ENCODE measurements at regions not wholly inside any gene's neighbourhood (a gene's known extent, or its start where the extent isn't known, plus 50 kb on each side); places are given as distances from the start of the nearest gene placed in this dataset.

GRCh38 chr2:123688231-123688940 is 336.7 kb upstream of the CNTNAP5 start:
- no peak overlapping the region for H3K27ac Mint-ChIP-seq
- Histone ChIP-seq H3K4me1 (ENCODE audit: control insufficient read depth in 2 of 2, insufficient read depth in 2 of 2, low read length in 2 of 2) (no peaks in the 10 kb centered on the region), H3K27ac (ENCODE audit: low read depth, low read length) (no peak overlapping the region), H3K9me3 (ENCODE audit: control insufficient read depth in 2 of 3, low read length in 3 of 3) (no peaks in the 10 kb centered on the region), H3K4me3 (ENCODE audit: low read length) (no peak overlapping the region), H3K27me3 (ENCODE audit: control insufficient read depth in 2 of 2, insufficient read depth in 2 of 2, low read length in 2 of 2) (no peaks in the 10 kb centered on the region), H3K36me3 (ENCODE audit: control insufficient read depth in 2 of 3, insufficient read depth in 3 of 3, low read length in 3 of 3) (no peaks in the 10 kb centered on the region)
- ChIA-PET CTCF (no interaction called here), POLR2A (no interaction called here)
- H3K27me3 Mint-ChIP-seq, result no peaks in the 10 kb centered on the region
- peaks cover 0 to 6% (median 0%) of the 10 kb centered on the region in 5 donors for H3K36me3 Mint-ChIP-seq
- intact Hi-C loops (cut with micrococcal nuclease), result no loop called here
- DNase-seq (no peak), ATAC-seq (no peak)
- peaks cover 0 to 23% (median 12%) of the 10 kb centered on the region in 11 donors for H3K9me3 Mint-ChIP-seq
- H3K4me3 Mint-ChIP-seq, result no peak overlapping the region
- peaks cover 0 to 2% (median 0%) of the 10 kb centered on the region in 7 donors for H3K4me1 Mint-ChIP-seq

GRCh38 chr2:123692121-123692520 is 333.0 kb upstream of the CNTNAP5 start:
- ChIA-PET POLR2A (no interaction called here), CTCF (no interaction called here)
- H3K4me1 Mint-ChIP-seq, result peaks cover 0 to under 1% (median 0%) of the 10 kb centered on the region in 7 donors
- Histone ChIP-seq H3K4me1 (ENCODE audit: control insufficient read depth in 2 of 2, insufficient read depth in 2 of 2, low read length in 2 of 2) (no peaks in the 10 kb centered on the region), H3K27me3 (ENCODE audit: control insufficient read depth in 2 of 2, insufficient read depth in 2 of 2, low read length in 2 of 2) (no peaks in the 10 kb centered on the region), H3K27ac (ENCODE audit: low read depth, low read length) (no peak overlapping the region), H3K9me3 (ENCODE audit: control insufficient read depth in 2 of 3, low read length in 3 of 3) (no peaks in the 10 kb centered on the region), H3K36me3 (ENCODE audit: control insufficient read depth in 2 of 3, insufficient read depth in 3 of 3, low read length in 3 of 3) (no peaks in the 10 kb centered on the region), H3K4me3 (ENCODE audit: low read length) (no peak overlapping the region)
- no peak for ATAC-seq
- no peak overlapping the region for H3K4me3 Mint-ChIP-seq
- no peaks in the 10 kb centered on the region for H3K27me3 Mint-ChIP-seq
- peaks cover 0 to 4% (median 0%) of the 10 kb centered on the region in 5 donors for H3K36me3 Mint-ChIP-seq
- no peak for DNase-seq
- H3K9me3 Mint-ChIP-seq, result peaks cover 0 to 15% (median 7%) of the 10 kb centered on the region in 11 donors
- intact Hi-C loops (cut with micrococcal nuclease), result no loop called here
- H3K27ac Mint-ChIP-seq, result no peak overlapping the region

DNA sequence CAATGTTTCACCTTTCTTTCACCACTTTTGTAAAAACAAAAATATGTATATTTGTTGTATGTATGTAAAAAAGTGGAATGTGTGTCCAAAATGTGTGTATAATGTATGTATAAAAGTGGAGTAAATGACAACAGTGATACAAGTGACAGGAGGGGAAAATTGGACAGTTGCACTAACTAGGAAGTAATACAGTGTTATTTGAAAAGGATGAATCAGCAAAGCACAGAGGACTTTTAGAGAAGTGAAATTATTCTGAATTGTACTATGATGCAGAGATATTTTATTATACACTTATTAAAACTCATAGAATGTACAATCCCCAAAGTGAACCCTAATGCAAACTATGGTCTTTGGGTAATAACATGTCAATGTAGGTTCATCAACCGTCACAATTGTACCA is 331.3 kb upstream of the CNTNAP5 start:
- no peaks in the 10 kb centered on the region for H3K27me3 Mint-ChIP-seq
- POLR2A ChIA-PET, result no interaction called here
- no peak for DNase-seq

GRCh38 chr2:123695426-123695825 is 329.7 kb upstream of the CNTNAP5 start:
- H3K9me3 Mint-ChIP-seq, result peaks cover 0 to 7% (median under 1%) of the 10 kb centered on the region in 11 donors

More for the DNA sequence above, 331.3 kb upstream of the CNTNAP5 start:
- Histone ChIP-seq H3K27me3 (ENCODE audit: control insufficient read depth in 2 of 2, insufficient read depth in 2 of 2, low read length in 2 of 2) (no peaks in the 10 kb centered on the region), H3K27ac (ENCODE audit: low read depth, low read length) (no peak overlapping the region), H3K4me3 (ENCODE audit: low read length) (no peak overlapping the region), H3K9me3 (ENCODE audit: control insufficient read depth in 2 of 3, low read length in 3 of 3) (no peaks in the 10 kb centered on the region), H3K36me3 (ENCODE audit: control insufficient read depth in 2 of 3, insufficient read depth in 3 of 3, low read length in 3 of 3) (no peaks in the 10 kb centered on the region), H3K4me1 (ENCODE audit: control insufficient read depth in 2 of 2, insufficient read depth in 2 of 2, low read length in 2 of 2) (no peaks in the 10 kb centered on the region)
- CTCF ChIA-PET, result no interaction called here
- Mint-ChIP-seq H3K4me3 (no peak overlapping the region), H3K9me3 (peaks cover 0 to 15% (median 5%) of the 10 kb centered on the region in 11 donors), H3K27ac (no peak overlapping the region), H3K36me3 (no peaks in the 10 kb centered on the region), H3K4me1 (no peaks in the 10 kb centered on the region)
- intact Hi-C loops (cut with micrococcal nuclease), result no loop called here
- ATAC-seq, result peak; percentile 44

GRCh38 chr2:123696021-123696420 is 329.1 kb upstream of the CNTNAP5 start:
- H3K4me3 ChIP-seq (ENCODE audit: low read length), result no peak overlapping the region
- Mint-ChIP-seq H3K4me1 (no peaks in the 10 kb centered on the region), H3K27ac (no peak overlapping the region), H3K4me3 (no peak overlapping the region), H3K9me3 (peaks cover 0 to 7% (median 3%) of the 10 kb centered on the region in 11 donors), H3K36me3 (no peaks in the 10 kb centered on the region), H3K27me3 (no peaks in the 10 kb centered on the region)
- intact Hi-C loops (cut with micrococcal nuclease), result no loop called here
- no peak for DNase-seq
- ChIA-PET CTCF (no interaction called here), POLR2A (no interaction called here)
- no peaks in the 10 kb centered on the region for H3K27me3 ChIP-seq (ENCODE audit: control insufficient read depth in 2 of 2, insufficient read depth in 2 of 2, low read length in 2 of 2)
- H3K4me1 ChIP-seq (ENCODE audit: control insufficient read depth in 2 of 2, insufficient read depth in 2 of 2, low read length in 2 of 2), result no peaks in the 10 kb centered on the region
- no peaks in the 10 kb centered on the region for H3K9me3 ChIP-seq (ENCODE audit: control insufficient read depth in 2 of 3, low read length in 3 of 3)
- H3K36me3 ChIP-seq (ENCODE audit: control insufficient read depth in 2 of 3, insufficient read depth in 3 of 3, low read length in 3 of 3), result no peaks in the 10 kb centered on the region
- H3K27ac ChIP-seq (ENCODE audit: low read depth, low read length), result no peak overlapping the region
- ATAC-seq, result no peak

More at GRCh38 chr2:123695426-123695825, 329.7 kb upstream of the CNTNAP5 start:
- DNase-seq (no peak), ATAC-seq (no peak)
- Mint-ChIP-seq H3K4me1 (no peaks in the 10 kb centered on the region), H3K27me3 (no peaks in the 10 kb centered on the region), H3K36me3 (no peaks in the 10 kb centered on the region), H3K27ac (no peak overlapping the region), H3K4me3 (no peak overlapping the region)
- POLR2A ChIA-PET, result no interaction called here
- Histone ChIP-seq H3K4me3 (ENCODE audit: low read length) (no peak overlapping the region), H3K27me3 (ENCODE audit: control insufficient read depth in 2 of 2, insufficient read depth in 2 of 2, low read length in 2 of 2) (no peaks in the 10 kb centered on the region), H3K27ac (ENCODE audit: low read depth, low read length) (no peak overlapping the region), H3K4me1 (ENCODE audit: control insufficient read depth in 2 of 2, insufficient read depth in 2 of 2, low read length in 2 of 2) (no peaks in the 10 kb centered on the region), H3K36me3 (ENCODE audit: control insufficient read depth in 2 of 3, insufficient read depth in 3 of 3, low read length in 3 of 3) (no peaks in the 10 kb centered on the region), H3K9me3 (ENCODE audit: control insufficient read depth in 2 of 3, low read length in 3 of 3) (no peaks in the 10 kb centered on the region)
- intact Hi-C loops (cut with micrococcal nuclease), result no loop called here
- CTCF ChIA-PET, result no interaction called here

- H3K4me3 Mint-ChIP-seq, result no peak overlapping the region
- intact Hi-C loops (cut with micrococcal nuclease), result no loop called here
- ATAC-seq (peak; percentile 77), DNase-seq (no peak)
- ChIA-PET POLR2A (no interaction called here), CTCF (no interaction called here)
- H3K9me3 Mint-ChIP-seq, result peaks cover 0 to 9% (median 0%) of the 10 kb centered on the region in 11 donors
- H3K36me3 Mint-ChIP-seq, result no peaks in the 10 kb centered on the region
- H3K27ac Mint-ChIP-seq, result no peak overlapping the region
- H3K27me3 ChIP-seq (ENCODE audit: control insufficient read depth in 2 of 2, insufficient read depth in 2 of 2, low read length in 2 of 2), result no peaks in the 10 kb centered on the region
- H3K36me3 ChIP-seq (ENCODE audit: control insufficient read depth in 2 of 3, insufficient read depth in 3 of 3, low read length in 3 of 3), result no peaks in the 10 kb centered on the region
- no peak overlapping the region for H3K4me3 ChIP-seq (ENCODE audit: low read length)
- H3K27me3 Mint-ChIP-seq, result no peaks in the 10 kb centered on the region
- no peaks in the 10 kb centered on the region for H3K4me1 Mint-ChIP-seq
- H3K9me3 ChIP-seq (ENCODE audit: control insufficient read depth in 2 of 3, low read length in 3 of 3), result no peaks in the 10 kb centered on the region
- no peak overlapping the region for H3K27ac ChIP-seq (ENCODE audit: low read depth, low read length)
- no peaks in the 10 kb centered on the region for H3K4me1 ChIP-seq (ENCODE audit: control insufficient read depth in 2 of 2, insufficient read depth in 2 of 2, low read length in 2 of 2)
Observed at GRCh38 chr2:123696799-123697410, 328.2 kb upstream of the CNTNAP5 start.

DNA sequence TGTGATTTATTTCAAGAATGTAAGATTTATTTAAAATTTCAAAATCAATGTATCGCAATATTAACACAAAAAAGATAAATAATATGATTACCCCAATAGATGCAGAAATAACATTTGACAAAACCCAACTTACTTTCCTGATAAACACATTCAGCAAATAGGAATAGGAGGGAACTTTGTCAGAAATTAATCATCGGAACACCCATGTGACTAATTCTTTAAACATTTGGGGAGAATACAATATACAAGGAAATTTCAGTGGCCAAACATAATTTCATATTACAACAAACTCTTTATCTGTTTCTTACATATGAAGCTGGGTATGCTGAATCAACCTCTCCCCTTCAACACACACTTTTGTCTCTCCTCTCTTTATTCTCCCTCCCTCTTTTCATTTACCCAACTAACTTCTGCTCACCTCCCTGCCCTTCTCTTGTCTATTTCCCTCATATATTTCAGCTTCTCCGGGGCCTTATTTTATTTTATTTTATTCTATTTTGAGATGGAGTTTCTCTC is 309.6 kb upstream of the CNTNAP5 start:
- no peak overlapping the region for H3K4me3 ChIP-seq (ENCODE audit: low read length)
- Mint-ChIP-seq H3K4me3 (no peak overlapping the region), H3K4me1 (no peaks in the 10 kb centered on the region), H3K36me3 (no peaks in the 10 kb centered on the region), H3K9me3 (peaks cover 0 to 9% (median 3%) of the 10 kb centered on the region in 11 donors), H3K27me3 (no peaks in the 10 kb centered on the region), H3K27ac (no peak overlapping the region)
- ChIA-PET POLR2A (no interaction called here), CTCF (no interaction called here)
- H3K27me3 ChIP-seq (ENCODE audit: control insufficient read depth in 2 of 2, insufficient read depth in 2 of 2, low read length in 2 of 2), result no peaks in the 10 kb centered on the region
- H3K36me3 ChIP-seq (ENCODE audit: control insufficient read depth in 2 of 3, insufficient read depth in 3 of 3, low read length in 3 of 3), result no peaks in the 10 kb centered on the region
- H3K9me3 ChIP-seq (ENCODE audit: control insufficient read depth in 2 of 3, low read length in 3 of 3), result no peaks in the 10 kb centered on the region
- DNase-seq (no peak), ATAC-seq (no peak)
- no peak overlapping the region for H3K27ac ChIP-seq (ENCODE audit: low read depth, low read length)
- intact Hi-C loops (cut with micrococcal nuclease), result no loop called here
- no peaks in the 10 kb centered on the region for H3K4me1 ChIP-seq (ENCODE audit: control insufficient read depth in 2 of 2, insufficient read depth in 2 of 2, low read length in 2 of 2)

All from naive thymus-derived CD4-positive, alpha-beta T cell (primary cell).